Uterus (tissue), 3 donors: ENCODE measurements at regions not wholly inside any gene's neighbourhood (a gene's known extent, or its start where the extent isn't known, plus 50 kb on each side); places are given as distances from the start of the nearest gene placed in this dataset.

Source experiments
- DNase-seq, 2 donors: peaks; one replicate each; pipeline ENCODE4 v3.0.0-alpha.2; 2019 to 2020
- H3K27ac ChIP-seq, 2 donors: fragments of 200-600 bp; sonication (generic); 1 replicate in 1 of 2; 2 replicates in 1 of 2; pipeline ENCODE4 v1.5.1; 2016 to 2018
- H3K27me3 ChIP-seq, 2 donors: fragments of 200-600 bp; sonication (generic); one replicate each; pipeline ENCODE4 v1.5.1; 2018 to 2019; ENCODE audit warnings: control low read depth in 1 of 2
- H3K36me3 ChIP-seq, 2 donors: fragments of 200-600 bp; sonication (generic); one replicate each; pipeline ENCODE4 v1.5.1; 2019; ENCODE audit warnings: control low read depth in 1 of 2
- H3K4me1 ChIP-seq, 2 donors: fragments of 200-600 bp; sonication (generic); one replicate each; pipeline ENCODE4 v1.5.1; 2018 to 2019; ENCODE audit warnings: control low read depth in 1 of 2
- H3K4me3 ChIP-seq, 2 donors: fragments of 200-600 bp; sonication (generic); 1 replicate in 1 of 2; 2 replicates in 1 of 2; pipeline ENCODE4 v1.5.1; 2018 to 2019; ENCODE audit warnings: mild to moderate bottlenecking in 1 of 2
- H3K9me3 ChIP-seq, 2 donors: fragments of 200-600 bp; sonication (generic); one replicate each; pipeline ENCODE4 v1.5.1; 2019; ENCODE audit warnings: control low read depth in 1 of 2
- CTCF ChIP-seq, 4 experiments: fragments of 200-600 bp in 2 of 4; fragments of 450-650 bp in 2 of 4; sonication (generic) in 2 of 4; IDR thresholded peaks; one replicate each; pipeline ENCODE4 v1.5.1; 2016 to 2019; ENCODE audit warnings: antibody characterized with exemption in 4 of 4, mild to moderate bottlenecking in 2 of 4, moderate library complexity in 1 of 4
- POLR2A ChIP-seq, 2 donors: fragments of 450-650 bp; IDR thresholded peaks; one replicate each; pipeline ENCODE4 v1.6.1; 2016; ENCODE audit warnings: antibody characterized with exemption in 2 of 2, mild to moderate bottlenecking in 1 of 2, moderate library complexity in 1 of 2
- intact Hi-C: fragments of 100-400 bp; cut with DNase I; formaldehyde crosslinking; loops from one replicate; pipeline ENCODE4 v1.15.1; 2023; ENCODE audit warnings: low total_unique reads
- donor health status: DM: yes; HTN: yes; CAD: no.

GRCh38 chr2:129091620-129092019 lies 773.0 kb upstream of the HS6ST1 start:
- intact Hi-C loops = no loop called here
- Histone ChIP-seq H3K4me3 (no peak overlapping the region), H3K4me1 (no peaks in the 10 kb centered on the region), H3K27me3 (no peaks in the 10 kb centered on the region), H3K36me3 (no peaks in the 10 kb centered on the region), H3K9me3 (no peaks in the 10 kb centered on the region), H3K27ac (no peak overlapping the region)
- DNase-seq = no peak
- TF ChIP-seq POLR2A (IDR thresholded peaks at IDR 0.05) (no peak), CTCF (IDR thresholded peaks at IDR 0.05) (no peak)

GRCh38 chr2:129092956-129093355 lies 774.3 kb upstream of the HS6ST1 start:
- H3K27me3 ChIP-seq = no peaks in the 10 kb centered on the region
- no peak for DNase-seq
- no peaks in the 10 kb centered on the region for H3K4me1 ChIP-seq
- H3K4me3 ChIP-seq = no peak overlapping the region
- no peak overlapping the region for H3K27ac ChIP-seq
- intact Hi-C loops = no loop called here
- H3K9me3 ChIP-seq = no peaks in the 10 kb centered on the region
- H3K36me3 ChIP-seq = no peaks in the 10 kb centered on the region
- TF ChIP-seq CTCF (IDR thresholded peaks at IDR 0.05) (no peak), POLR2A (IDR thresholded peaks at IDR 0.05) (no peak)

- DNase-seq = no peak
- Histone ChIP-seq H3K4me3 (no peak overlapping the region), H3K27me3 (no peaks in the 10 kb centered on the region), H3K4me1 (no peaks in the 10 kb centered on the region), H3K36me3 (no peaks in the 10 kb centered on the region), H3K27ac (no peak overlapping the region), H3K9me3 (no peaks in the 10 kb centered on the region)
- intact Hi-C loops = no loop called here
- no peak for TF ChIP-seq CTCF (IDR thresholded peaks at IDR 0.05)
- TF ChIP-seq POLR2A (IDR thresholded peaks at IDR 0.05) = no peak
Measured at GRCh38 chr2:129101186-129101585, 782.5 kb upstream of the HS6ST1 start.

- no peak for DNase-seq
- Histone ChIP-seq H3K4me3 (no peak overlapping the region), H3K36me3 (no peaks in the 10 kb centered on the region), H3K9me3 (no peaks in the 10 kb centered on the region), H3K27me3 (no peaks in the 10 kb centered on the region), H3K27ac (no peak overlapping the region), H3K4me1 (no peaks in the 10 kb centered on the region)
- no peak for TF ChIP-seq CTCF (IDR thresholded peaks at IDR 0.05)
- TF ChIP-seq POLR2A (IDR thresholded peaks at IDR 0.05) = no peak
- intact Hi-C loops = no loop called here
Measured at GRCh38 chr2:129103936-129104878, 785.5 kb upstream of the HS6ST1 start.

- no peak for DNase-seq
- Histone ChIP-seq H3K9me3 (no peaks in the 10 kb centered on the region), H3K27me3 (no peaks in the 10 kb centered on the region), H3K4me3 (no peak overlapping the region), H3K27ac (no peak overlapping the region), H3K4me1 (no peaks in the 10 kb centered on the region), H3K36me3 (no peaks in the 10 kb centered on the region)
- TF ChIP-seq CTCF (IDR thresholded peaks at IDR 0.05) (no peak), POLR2A (IDR thresholded peaks at IDR 0.05) (no peak)
- intact Hi-C loops = no loop called here
Measured at GRCh38 chr2:129112181-129112580, 793.5 kb upstream of the HS6ST1 start.
